Ishikawa (cell line): ENCODE measurements at regions not wholly inside any gene's neighbourhood (a gene's known extent, or its start where the extent isn't known, plus 50 kb on each side); places are given as distances from the start of the nearest gene placed in this dataset.

ENCODE experiments used
- CEBPB ChIP-seq: IDR thresholded peaks from 2 replicates; pipeline ENCODE4 v1.6.1; 2012
- EGR1 ChIP-seq: IDR thresholded peaks from 2 replicates; pipeline ENCODE4 v1.6.1; 2012
- FOXM1 ChIP-seq: IDR thresholded peaks from 2 replicates; pipeline ENCODE4 v1.6.1; 2012; ENCODE audit warnings: low read depth, borderline replicate concordance
- REST ChIP-seq: IDR thresholded peaks from 2 replicates; pipeline ENCODE4 v1.6.1; 2012; ENCODE audit warnings: low read depth, mild to moderate bottlenecking
- TCF12 ChIP-seq: IDR thresholded peaks from 2 replicates; pipeline ENCODE4 v1.6.1; 2012; ENCODE audit warnings: low read depth
- YY1 ChIP-seq: IDR thresholded peaks from 2 replicates; pipeline ENCODE4 v1.6.1; 2012; ENCODE audit warnings: low read depth

- TF ChIP-seq TCF12: no peak
- no peak for TF ChIP-seq FOXM1
- TF ChIP-seq REST: no peak
- no peak for TF ChIP-seq YY1
- no peak for TF ChIP-seq EGR1
- TF ChIP-seq CEBPB: no peak
Observed at GRCh38 chr3:182490596-182491491, 302.5 kb upstream of the ATP11B start.
